Endothelial cell (in vitro differentiated cells): ENCODE measurements at regions not wholly inside any gene's neighbourhood (a gene's known extent, or its start where the extent isn't known, plus 50 kb on each side); places are given as distances from the start of the nearest gene placed in this dataset.

ENCODE experiments used
- DNase-seq: peaks from one replicate; pipeline ENCODE4 v3.0.0; 2021; ENCODE audit warnings: low spot score
- H3K27ac Mint-ChIP-seq: one replicate; pipeline ENCODE4 v1.8.0; 2021; ENCODE audit warnings: mixed read lengths, inconsistent platforms; ENCODE audit not compliant: unreplicated experiment
- H3K27me3 Mint-ChIP-seq: one replicate; pipeline ENCODE4 v1.8.0; 2021; ENCODE audit warnings: mild to moderate bottlenecking, moderate library complexity, mixed read lengths, inconsistent platforms; ENCODE audit not compliant: unreplicated experiment
- H3K36me3 Mint-ChIP-seq: one replicate; pipeline ENCODE4 v1.8.0; 2021; ENCODE audit warnings: mild to moderate bottlenecking, low read depth, mixed read lengths, inconsistent platforms; ENCODE audit not compliant: unreplicated experiment
- H3K4me1 Mint-ChIP-seq: one replicate; pipeline ENCODE4 v1.8.0; 2021; ENCODE audit warnings: mild to moderate bottlenecking, mixed read lengths, inconsistent platforms; ENCODE audit not compliant: unreplicated experiment
- H3K4me3 Mint-ChIP-seq: one replicate; pipeline ENCODE4 v1.8.0; 2021; ENCODE audit warnings: mild to moderate bottlenecking, mixed read lengths, inconsistent platforms; ENCODE audit not compliant: unreplicated experiment
- H3K9me3 Mint-ChIP-seq: one replicate; pipeline ENCODE4 v1.8.0; 2021; ENCODE audit warnings: mixed read lengths, inconsistent platforms; ENCODE audit not compliant: unreplicated experiment
- CTCF ChIP-seq: fragments of 200-600 bp; sonication (generic); IDR thresholded peaks from one replicate; pipeline ENCODE4 v1.5.0; 2021; ENCODE audit warnings: antibody characterized with exemption; ENCODE audit not compliant: unreplicated experiment

DNA sequence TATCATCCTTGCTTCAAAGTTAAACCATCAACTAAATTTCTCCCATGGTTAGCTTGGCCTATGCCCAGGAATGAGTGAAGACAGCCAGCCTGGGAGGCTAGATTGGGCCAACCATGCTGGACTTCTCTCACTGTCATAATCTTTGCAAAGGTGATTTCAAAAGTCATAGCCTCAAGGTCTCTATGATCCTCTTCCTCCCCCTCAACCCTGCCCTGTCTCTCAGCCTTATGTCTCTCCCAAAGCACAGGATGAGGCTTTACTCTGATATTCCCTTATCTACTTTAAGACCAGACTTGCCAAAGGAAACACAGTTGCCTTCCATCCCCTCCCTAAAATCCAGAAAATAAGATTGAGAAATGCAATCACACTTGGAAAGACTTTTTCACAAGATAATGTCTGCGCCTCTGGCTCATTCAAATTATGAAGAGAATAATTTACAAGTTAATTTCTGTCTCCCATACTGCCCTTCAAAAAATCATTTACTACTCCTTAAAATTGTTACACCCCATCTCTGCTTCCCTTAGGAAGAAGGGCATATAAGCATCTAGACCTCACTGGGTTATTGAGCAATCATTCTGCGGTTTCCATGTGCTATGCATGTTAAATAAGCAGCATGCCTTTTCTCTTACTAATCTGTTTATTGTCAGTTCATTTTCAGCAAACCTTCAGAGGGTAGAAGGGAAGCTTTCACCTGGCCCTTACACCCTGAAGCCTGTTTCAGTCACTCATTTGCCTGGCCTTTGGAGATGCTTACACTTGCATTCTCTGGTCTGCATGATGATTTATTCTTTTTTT, 113.8 kb upstream of the ANKRD55 start:
- no peak for DNase-seq
- no peak for TF ChIP-seq CTCF
- Mint-ChIP-seq H3K36me3 (no peaks in the 10 kb centered on the region), H3K27ac (no peak overlapping the region), H3K9me3 (no peaks in the 10 kb centered on the region), H3K4me1 (peaks cover 6% of the 10 kb centered on the region), H3K27me3 (no peaks in the 10 kb centered on the region), H3K4me3 (no peak overlapping the region)

DNA sequence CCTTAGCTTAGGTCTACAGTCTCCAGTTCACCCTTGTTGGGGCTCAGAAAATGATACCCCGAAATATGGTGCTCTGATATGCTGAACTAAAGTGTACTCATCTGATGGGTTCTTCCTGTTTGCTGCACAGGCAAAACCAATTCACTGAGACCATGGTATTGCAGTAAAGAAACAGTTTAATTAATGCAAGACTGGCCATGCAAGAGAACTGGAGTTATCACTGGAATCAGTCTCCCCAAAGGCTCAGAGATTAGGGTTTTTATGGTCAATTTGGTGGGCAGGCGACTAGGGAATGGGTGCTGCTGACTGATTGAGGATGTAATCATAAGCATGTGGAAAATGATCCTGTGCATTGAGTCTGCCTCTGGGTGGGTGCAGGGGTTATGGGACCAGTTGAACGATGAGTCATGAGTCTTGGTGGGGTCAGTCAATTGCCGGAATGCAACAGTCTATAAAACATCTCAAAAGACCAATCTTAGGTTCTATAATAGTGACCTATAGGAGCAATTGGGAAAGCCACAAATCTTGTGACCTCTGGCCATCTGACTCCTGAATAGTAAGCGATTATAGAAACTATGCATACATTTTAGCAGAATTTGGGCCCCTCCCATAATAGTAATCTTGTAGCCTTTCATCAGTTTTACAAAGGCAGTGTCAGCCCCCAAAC, 113.0 kb upstream of the ANKRD55 start:
- peaks cover 8% of the 10 kb centered on the region for H3K4me1 Mint-ChIP-seq
- H3K9me3 Mint-ChIP-seq, result no peaks in the 10 kb centered on the region
- no peak overlapping the region for H3K4me3 Mint-ChIP-seq
- H3K27ac Mint-ChIP-seq, result no peak overlapping the region
- no peaks in the 10 kb centered on the region for H3K36me3 Mint-ChIP-seq
- no peak for TF ChIP-seq CTCF
- H3K27me3 Mint-ChIP-seq, result no peaks in the 10 kb centered on the region
- no peak for DNase-seq

GRCh38 chr5:56345352-56345751, 112.2 kb upstream of the ANKRD55 start:
- DNase-seq, result no peak
- Mint-ChIP-seq H3K36me3 (no peaks in the 10 kb centered on the region), H3K4me1 (peaks cover 8% of the 10 kb centered on the region), H3K4me3 (no peak overlapping the region), H3K27ac (no peak overlapping the region), H3K9me3 (no peaks in the 10 kb centered on the region), H3K27me3 (no peaks in the 10 kb centered on the region)
- no peak for TF ChIP-seq CTCF

- peaks cover under 1% of the 10 kb centered on the region for H3K9me3 Mint-ChIP-seq
- H3K27ac Mint-ChIP-seq, result no peak overlapping the region
- H3K4me1 Mint-ChIP-seq, result peaks cover 5% of the 10 kb centered on the region
- no peak for TF ChIP-seq CTCF
- H3K4me3 Mint-ChIP-seq, result no peak overlapping the region
- H3K27me3 Mint-ChIP-seq, result no peaks in the 10 kb centered on the region
- no peaks in the 10 kb centered on the region for H3K36me3 Mint-ChIP-seq
- DNase-seq, result no peak
Observed at GRCh38 chr5:56344594-56344993, 111.5 kb upstream of the ANKRD55 start.

GRCh38 chr5:56343988-56344387, 110.9 kb upstream of the ANKRD55 start:
- no peak for DNase-seq
- H3K4me3 Mint-ChIP-seq, result no peak overlapping the region
- no peaks in the 10 kb centered on the region for H3K27me3 Mint-ChIP-seq
- H3K4me1 Mint-ChIP-seq, result peaks cover 5% of the 10 kb centered on the region
- no peak for TF ChIP-seq CTCF
- no peak overlapping the region for H3K27ac Mint-ChIP-seq
- H3K9me3 Mint-ChIP-seq, result peaks cover 4% of the 10 kb centered on the region
- H3K36me3 Mint-ChIP-seq, result no peaks in the 10 kb centered on the region
